ENCODE measurements at regions not wholly inside any gene's neighbourhood (a gene's known extent, or its start where the extent isn't known, plus 50 kb on each side); places are given as distances from the start of the nearest gene placed in this dataset.

DNA sequence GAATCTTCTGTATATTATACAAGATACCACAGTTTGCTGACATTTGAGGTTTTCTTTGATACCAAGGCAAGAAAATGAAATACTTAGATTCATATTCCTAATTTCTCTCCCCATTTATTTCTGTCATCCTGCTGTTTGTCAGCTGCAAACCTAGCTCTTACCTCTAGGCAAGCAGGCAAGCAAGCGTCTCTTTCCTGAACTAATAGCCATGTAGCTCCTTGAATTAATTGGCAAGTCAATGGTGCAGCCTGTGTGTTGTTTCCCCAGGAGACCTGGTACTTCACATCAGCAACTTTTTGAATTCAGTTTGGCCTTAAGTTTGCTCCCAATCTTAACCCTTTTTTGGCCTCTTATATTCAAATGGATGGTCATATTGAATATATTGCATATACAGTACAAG, 573.6 kb upstream of the ARRDC3 start:
- CTCF ChIA-PET, result no interaction called here

GRCh38 chr5:91955610-91956009, 572.5 kb upstream of the ARRDC3 start:
- TF ChIP-seq, protein P1, sequence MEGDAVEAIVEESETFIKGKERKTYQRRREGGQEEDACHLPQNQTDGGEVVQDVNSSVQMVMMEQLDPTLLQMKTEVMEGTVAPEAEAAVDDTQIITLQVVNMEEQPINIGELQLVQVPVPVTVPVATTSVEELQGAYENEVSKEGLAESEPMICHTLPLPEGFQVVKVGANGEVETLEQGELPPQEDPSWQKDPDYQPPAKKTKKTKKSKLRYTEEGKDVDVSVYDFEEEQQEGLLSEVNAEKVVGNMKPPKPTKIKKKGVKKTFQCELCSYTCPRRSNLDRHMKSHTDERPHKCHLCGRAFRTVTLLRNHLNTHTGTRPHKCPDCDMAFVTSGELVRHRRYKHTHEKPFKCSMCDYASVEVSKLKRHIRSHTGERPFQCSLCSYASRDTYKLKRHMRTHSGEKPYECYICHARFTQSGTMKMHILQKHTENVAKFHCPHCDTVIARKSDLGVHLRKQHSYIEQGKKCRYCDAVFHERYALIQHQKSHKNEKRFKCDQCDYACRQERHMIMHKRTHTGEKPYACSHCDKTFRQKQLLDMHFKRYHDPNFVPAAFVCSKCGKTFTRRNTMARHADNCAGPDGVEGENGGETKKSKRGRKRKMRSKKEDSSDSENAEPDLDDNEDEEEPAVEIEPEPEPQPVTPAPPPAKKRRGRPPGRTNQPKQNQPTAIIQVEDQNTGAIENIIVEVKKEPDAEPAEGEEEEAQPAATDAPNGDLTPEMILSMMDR (IDR thresholded peaks at IDR 0.05; ENCODE audit: extremely low read depth in 1 of 2, insufficient read depth in 1 of 2, low read depth in 1 of 2, low read length in 2 of 2), result no peak
- intact Hi-C loops (cut with micrococcal nuclease), result no loop called here
- no TSS peak for BruUV-seq (replicated peaks)
- DNase-seq (ENCODE audit: low read depth, low spot score) (no peak), FAIRE-seq (no peak)
- H3K79me2 ChIP-seq (ENCODE audit: control insufficient read depth, insufficient read depth, low read length), result no peaks in the 10 kb centered on the region
- dilution Hi-C loops (cut with MboI; ENCODE audit: extremely low pct_ligation_motif_present, low sequenced_read_pairs), result no loop called here
- POLR2A ChIA-PET, result no interaction called here
- no peaks in the 10 kb centered on the region for H3K9me1 ChIP-seq (replicated peaks; ENCODE audit: control insufficient read depth, extremely low read depth, insufficient read depth, low read length)
- no peaks in the 10 kb centered on the region for H3K27me3 ChIP-seq (ENCODE audit: control insufficient read depth in 2 of 2, insufficient read depth in 2 of 2, low read length in 2 of 2)
- CTCF ChIA-PET, result no interaction called here
- H3K4me3 ChIP-seq (replicated peaks in 1 of 3; ENCODE audit: insufficient read depth in 1 of 3, low read depth in 1 of 3, low read length in 3 of 3), result no peak overlapping the region
- H2AFZ ChIP-seq (ENCODE audit: low read depth, low read length), result no peak overlapping the region
- no peak overlapping the region for H3K27ac ChIP-seq (ENCODE audit: insufficient read depth, low read depth, low read length)
- H4K20me1 ChIP-seq (replicated peaks; ENCODE audit: control insufficient read depth, extremely low read depth, insufficient read depth, low read length), result no peaks in the 10 kb centered on the region
- no peak overlapping the region for H3K4me2 ChIP-seq (ENCODE audit: insufficient read depth, low read length)
- no peaks in the 10 kb centered on the region for H3K36me3 ChIP-seq (ENCODE audit: control insufficient read depth in 2 of 2, extremely low read depth in 1 of 2, insufficient read depth in 2 of 2, low read length in 2 of 2)
- H3K4me1 ChIP-seq (ENCODE audit: control insufficient read depth, extremely low read depth, insufficient read depth, low read length), result no peaks in the 10 kb centered on the region
- H3K9me3 ChIP-seq (replicated peaks; ENCODE audit: control insufficient read depth, insufficient read depth, low read length), result no peaks in the 10 kb centered on the region
- no peak overlapping the region for H3K9ac ChIP-seq (replicated peaks; ENCODE audit: extremely low read depth, insufficient read depth, low read length)

More for the DNA sequence above, 573.6 kb upstream of the ARRDC3 start:
- no peak overlapping the region for H2AFZ ChIP-seq (ENCODE audit: low read depth, low read length)
- H3K27ac ChIP-seq (ENCODE audit: insufficient read depth, low read depth, low read length), result no peak overlapping the region
- H3K9ac ChIP-seq (replicated peaks; ENCODE audit: extremely low read depth, insufficient read depth, low read length), result no peak overlapping the region
- intact Hi-C loops (cut with micrococcal nuclease) (no loop called here), dilution Hi-C loops (cut with MboI; ENCODE audit: extremely low pct_ligation_motif_present, low sequenced_read_pairs) (no loop called here)
- no peak for TF ChIP-seq POLR2AphosphoS5 (IDR thresholded peaks at IDR 0.05; ENCODE audit: insufficient read depth, low read depth, low read length)
- TF ChIP-seq MYC (IDR thresholded peaks at IDR 0.05; ENCODE audit: low read depth, low read length), result no peak
- TF ChIP-seq, protein P1 (IDR thresholded peaks at IDR 0.05; ENCODE audit: extremely low read depth in 1 of 2, insufficient read depth in 1 of 2, low read depth in 1 of 2, low read length in 2 of 2), result no peak
- TF ChIP-seq GATA2 (IDR thresholded peaks at IDR 0.05; ENCODE audit: insufficient read depth, insufficient read length, low read depth, low read length), result no peak
- H4K20me1 ChIP-seq (replicated peaks; ENCODE audit: control insufficient read depth, extremely low read depth, insufficient read depth, low read length), result no peaks in the 10 kb centered on the region
- no peaks in the 10 kb centered on the region for H3K36me3 ChIP-seq (ENCODE audit: control insufficient read depth in 2 of 2, extremely low read depth in 1 of 2, insufficient read depth in 2 of 2, low read length in 2 of 2)
- no peak overlapping the region for H3K4me3 ChIP-seq (replicated peaks in 1 of 3; ENCODE audit: insufficient read depth in 1 of 3, low read depth in 1 of 3, low read length in 3 of 3)
- H3K9me3 ChIP-seq (replicated peaks; ENCODE audit: control insufficient read depth, insufficient read depth, low read length), result no peaks in the 10 kb centered on the region
- DNase-seq (ENCODE audit: low read depth, low spot score) (no peak), FAIRE-seq (no peak)
- no peak overlapping the region for H3K4me2 ChIP-seq (ENCODE audit: insufficient read depth, low read length)
- no peaks in the 10 kb centered on the region for H3K4me1 ChIP-seq (ENCODE audit: control insufficient read depth, extremely low read depth, insufficient read depth, low read length)
- no peaks in the 10 kb centered on the region for H3K79me2 ChIP-seq (ENCODE audit: control insufficient read depth, insufficient read depth, low read length)
- H3K9me1 ChIP-seq (replicated peaks; ENCODE audit: control insufficient read depth, extremely low read depth, insufficient read depth, low read length), result no peaks in the 10 kb centered on the region
- POLR2A ChIA-PET, result no interaction called here
- H3K27me3 ChIP-seq (ENCODE audit: control insufficient read depth in 2 of 2, insufficient read depth in 2 of 2, low read length in 2 of 2), result no peaks in the 10 kb centered on the region
- BruUV-seq (replicated peaks), result no TSS peak

Measured in endothelial cell of umbilical vein (primary cell).